Fibroblast of lung (primary cell): ENCODE measurements at regions not wholly inside any gene's neighbourhood (a gene's known extent, or its start where the extent isn't known, plus 50 kb on each side); places are given as distances from the start of the nearest gene placed in this dataset.

Experiments used
- EZH2 ChIP-seq: IDR thresholded peaks from 2 replicates; pipeline ENCODE4 v1.5.1; 2012; ENCODE audit warnings: low read length, control low read depth, mild to moderate bottlenecking; ENCODE audit errors: missing control alignments
- TF ChIP-seq, protein P1 (sequence below), 2 donors: IDR thresholded peaks in 1 of 2; conservative IDR thresholded peaks in 1 of 2; 1 replicate in 1 of 2; 2 replicates in 1 of 2; pipeline ENCODE4 v1.5.1; 2011 to 2012; ENCODE audit warnings: low read length in 2 of 2, control low read depth in 1 of 2, inconsistent platforms in 1 of 2, low read depth in 1 of 2, mild to moderate bottlenecking in 1 of 2

DNA sequence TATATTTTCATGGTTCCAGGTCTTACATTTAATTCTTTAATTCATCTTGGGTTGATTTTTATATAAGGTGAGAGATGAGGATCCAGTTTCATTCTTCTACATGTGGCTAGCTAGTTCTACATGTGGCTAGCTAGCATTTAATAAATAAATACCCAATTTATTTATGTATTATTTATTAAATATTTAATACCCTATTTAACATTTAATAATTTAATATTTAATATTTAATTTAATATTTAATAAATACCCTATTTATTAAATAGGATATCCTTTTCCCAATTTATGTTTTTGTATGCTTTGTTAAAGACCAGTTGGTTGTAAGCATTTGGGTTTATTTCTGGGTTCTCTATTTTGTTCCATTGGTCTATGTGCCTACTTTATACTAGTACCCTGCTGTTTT is 111.0 kb upstream of the PCLO start:
- TF ChIP-seq, protein P1, sequence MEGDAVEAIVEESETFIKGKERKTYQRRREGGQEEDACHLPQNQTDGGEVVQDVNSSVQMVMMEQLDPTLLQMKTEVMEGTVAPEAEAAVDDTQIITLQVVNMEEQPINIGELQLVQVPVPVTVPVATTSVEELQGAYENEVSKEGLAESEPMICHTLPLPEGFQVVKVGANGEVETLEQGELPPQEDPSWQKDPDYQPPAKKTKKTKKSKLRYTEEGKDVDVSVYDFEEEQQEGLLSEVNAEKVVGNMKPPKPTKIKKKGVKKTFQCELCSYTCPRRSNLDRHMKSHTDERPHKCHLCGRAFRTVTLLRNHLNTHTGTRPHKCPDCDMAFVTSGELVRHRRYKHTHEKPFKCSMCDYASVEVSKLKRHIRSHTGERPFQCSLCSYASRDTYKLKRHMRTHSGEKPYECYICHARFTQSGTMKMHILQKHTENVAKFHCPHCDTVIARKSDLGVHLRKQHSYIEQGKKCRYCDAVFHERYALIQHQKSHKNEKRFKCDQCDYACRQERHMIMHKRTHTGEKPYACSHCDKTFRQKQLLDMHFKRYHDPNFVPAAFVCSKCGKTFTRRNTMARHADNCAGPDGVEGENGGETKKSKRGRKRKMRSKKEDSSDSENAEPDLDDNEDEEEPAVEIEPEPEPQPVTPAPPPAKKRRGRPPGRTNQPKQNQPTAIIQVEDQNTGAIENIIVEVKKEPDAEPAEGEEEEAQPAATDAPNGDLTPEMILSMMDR (conservative IDR thresholded peaks at IDR 0.05 in 1 of 2, IDR thresholded peaks at IDR 0.05 in 1 of 2; ENCODE audit: low read depth in 1 of 2, low read length in 2 of 2): no peak
- TF ChIP-seq EZH2: no peak
